Vagina (tissue), 2 donors: ENCODE measurements at regions not wholly inside any gene's neighbourhood (a gene's known extent, or its start where the extent isn't known, plus 50 kb on each side); places are given as distances from the start of the nearest gene placed in this dataset.

Experiments
- DNase-seq, 2 donors: peaks; one replicate each; pipeline ENCODE4 v3.0.0-alpha.2; 2017; ENCODE audit errors: extremely low spot score in 2 of 2
- H3K27ac ChIP-seq: fragments of 200-600 bp; sonication (generic); one replicate; pipeline ENCODE4 v1.5.1; 2019
- H3K27me3 ChIP-seq: fragments of 200-600 bp; sonication (generic); one replicate; pipeline ENCODE4 v1.5.1; 2019
- H3K36me3 ChIP-seq, 2 donors: fragments of 200-600 bp; sonication (generic); one replicate each; pipeline ENCODE4 v1.5.1; 2017 to 2019
- H3K4me1 ChIP-seq: fragments of 200-600 bp; sonication (generic); one replicate; pipeline ENCODE4 v1.5.1; 2019
- H3K4me3 ChIP-seq, 2 donors: fragments of 200-600 bp; sonication (generic); 1 replicate in 1 of 2; 2 replicates in 1 of 2; pipeline ENCODE4 v1.5.1; 2016 to 2019
- H3K9me3 ChIP-seq: fragments of 200-600 bp; sonication (generic); one replicate; pipeline ENCODE4 v1.5.1; 2019
- POLR2A ChIP-seq, 2 donors: fragments of 450-650 bp; IDR thresholded peaks; one replicate each; pipeline ENCODE4 v1.6.1; 2017; ENCODE audit warnings: antibody characterized with exemption in 2 of 2, mild to moderate bottlenecking in 2 of 2, moderate library complexity in 2 of 2
- POLR2AphosphoS5 ChIP-seq, 2 donors: sonication (generic); formaldehyde crosslinking; IDR thresholded peaks; one replicate each; pipeline ENCODE4 v1.9.0; 2017; ENCODE audit warnings: antibody characterized with exemption in 2 of 2, mild to moderate bottlenecking in 2 of 2, low read depth in 1 of 2; ENCODE audit not compliant: insufficient read depth in 1 of 2
- intact Hi-C: fragments of 100-400 bp; cut with DNase I; formaldehyde crosslinking; loops from one replicate; pipeline ENCODE4 v1.15.1; 2023
- TF ChIP-seq, protein P1 (sequence below), 3 experiments: fragments of 450-650 bp in 2 of 3; fragments of 200-600 bp in 1 of 3; sonication (generic) in 1 of 3; IDR thresholded peaks; one replicate each; pipeline ENCODE4 v1.5.1; 2017 to 2019; ENCODE audit warnings: antibody characterized with exemption in 3 of 3, mild to moderate bottlenecking in 2 of 3, moderate library complexity in 2 of 3

- H3K36me3 ChIP-seq: no peaks in the 10 kb centered on the region
- H3K9me3 ChIP-seq: no peaks in the 10 kb centered on the region
- H3K27me3 ChIP-seq: no peaks in the 10 kb centered on the region
- no peaks in the 10 kb centered on the region for H3K4me1 ChIP-seq
- H3K27ac ChIP-seq: no peak overlapping the region
- DNase-seq: no peak
- no peak overlapping the region for H3K4me3 ChIP-seq
- TF ChIP-seq, protein P1, sequence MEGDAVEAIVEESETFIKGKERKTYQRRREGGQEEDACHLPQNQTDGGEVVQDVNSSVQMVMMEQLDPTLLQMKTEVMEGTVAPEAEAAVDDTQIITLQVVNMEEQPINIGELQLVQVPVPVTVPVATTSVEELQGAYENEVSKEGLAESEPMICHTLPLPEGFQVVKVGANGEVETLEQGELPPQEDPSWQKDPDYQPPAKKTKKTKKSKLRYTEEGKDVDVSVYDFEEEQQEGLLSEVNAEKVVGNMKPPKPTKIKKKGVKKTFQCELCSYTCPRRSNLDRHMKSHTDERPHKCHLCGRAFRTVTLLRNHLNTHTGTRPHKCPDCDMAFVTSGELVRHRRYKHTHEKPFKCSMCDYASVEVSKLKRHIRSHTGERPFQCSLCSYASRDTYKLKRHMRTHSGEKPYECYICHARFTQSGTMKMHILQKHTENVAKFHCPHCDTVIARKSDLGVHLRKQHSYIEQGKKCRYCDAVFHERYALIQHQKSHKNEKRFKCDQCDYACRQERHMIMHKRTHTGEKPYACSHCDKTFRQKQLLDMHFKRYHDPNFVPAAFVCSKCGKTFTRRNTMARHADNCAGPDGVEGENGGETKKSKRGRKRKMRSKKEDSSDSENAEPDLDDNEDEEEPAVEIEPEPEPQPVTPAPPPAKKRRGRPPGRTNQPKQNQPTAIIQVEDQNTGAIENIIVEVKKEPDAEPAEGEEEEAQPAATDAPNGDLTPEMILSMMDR (IDR thresholded peaks at IDR 0.05): no peak
- TF ChIP-seq POLR2AphosphoS5 (IDR thresholded peaks at IDR 0.05; ENCODE audit: insufficient read depth in 1 of 2, low read depth in 1 of 2): no peak
- no peak for TF ChIP-seq POLR2A (IDR thresholded peaks at IDR 0.05)
- intact Hi-C loops: no loop called here
Observed at GRCh38 chrX:65253817-65254216, 277.6 kb upstream of the ZC4H2 start.

DNA sequence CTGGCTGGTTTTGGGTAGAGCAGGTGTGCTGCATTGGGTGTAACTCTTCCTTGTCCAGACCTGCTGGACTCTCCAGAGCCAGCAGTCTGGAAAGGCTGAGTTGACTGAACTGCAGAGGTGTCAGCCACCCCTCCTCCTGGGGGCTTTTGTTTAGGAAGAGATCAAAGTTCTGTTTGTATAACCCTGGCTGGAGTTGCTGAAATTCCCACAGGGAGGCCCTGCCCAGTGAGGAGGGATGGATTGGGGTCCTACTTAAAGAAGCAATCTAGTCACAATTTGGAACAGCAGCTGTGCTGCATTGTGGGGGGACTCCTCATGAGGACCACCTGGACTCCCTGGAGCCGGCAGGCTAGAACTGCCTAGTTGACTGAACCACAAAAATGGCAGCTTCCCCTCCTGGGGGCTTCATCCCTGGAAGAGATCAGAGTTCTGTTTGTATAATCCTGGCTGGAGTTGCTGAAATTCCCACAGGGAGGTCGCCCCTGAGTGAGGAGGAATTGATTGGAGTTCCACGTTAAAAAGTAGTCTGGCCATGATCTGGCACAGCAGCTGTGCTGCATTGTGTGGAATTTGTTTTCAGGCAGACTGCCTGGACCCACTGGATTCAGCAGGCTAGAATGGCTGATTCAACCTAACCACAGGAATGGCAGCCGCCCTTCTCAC, 264.9 kb upstream of the ZC4H2 start:
- H3K4me1 ChIP-seq: no peaks in the 10 kb centered on the region
- TF ChIP-seq, protein P1 (IDR thresholded peaks at IDR 0.05): no peak
- TF ChIP-seq POLR2AphosphoS5 (IDR thresholded peaks at IDR 0.05; ENCODE audit: insufficient read depth in 1 of 2, low read depth in 1 of 2) (no peak), POLR2A (IDR thresholded peaks at IDR 0.05) (no peak)
- no peaks in the 10 kb centered on the region for H3K27me3 ChIP-seq
- H3K36me3 ChIP-seq: no peaks in the 10 kb centered on the region
- H3K9me3 ChIP-seq: no peaks in the 10 kb centered on the region
- no peak overlapping the region for H3K4me3 ChIP-seq
- intact Hi-C loops: no loop called here
- H3K27ac ChIP-seq: no peak overlapping the region
- DNase-seq: no peak

DNA sequence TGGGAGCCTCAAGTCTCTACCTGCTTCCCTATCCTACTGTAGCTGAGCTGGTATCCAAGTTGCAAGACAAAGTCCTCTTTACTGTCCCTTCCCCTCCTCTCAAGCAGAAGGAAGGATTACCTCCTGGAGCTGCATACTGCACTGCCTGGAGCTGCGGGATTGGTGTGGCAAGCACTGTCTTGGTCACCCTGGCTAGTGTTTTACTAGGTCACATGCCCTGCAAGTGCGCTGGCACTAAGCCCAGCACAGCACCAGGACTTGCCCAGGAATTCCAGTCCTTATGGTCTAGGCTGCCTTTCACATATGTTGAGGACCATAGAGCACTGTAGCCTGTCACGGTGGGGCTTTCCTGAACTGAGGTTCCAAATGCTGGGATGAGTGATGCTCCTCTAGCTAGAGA, 227.3 kb upstream of the ZC4H2 start:
- H3K36me3 ChIP-seq: no peaks in the 10 kb centered on the region
- no peak overlapping the region for H3K4me3 ChIP-seq
- no peak overlapping the region for H3K27ac ChIP-seq
- H3K9me3 ChIP-seq: no peaks in the 10 kb centered on the region
- H3K27me3 ChIP-seq: no peaks in the 10 kb centered on the region
- DNase-seq: no peak
- TF ChIP-seq POLR2AphosphoS5 (IDR thresholded peaks at IDR 0.05; ENCODE audit: insufficient read depth in 1 of 2, low read depth in 1 of 2) (no peak), POLR2A (IDR thresholded peaks at IDR 0.05) (no peak)
- TF ChIP-seq, protein P1 (IDR thresholded peaks at IDR 0.05): no peak
- H3K4me1 ChIP-seq: no peaks in the 10 kb centered on the region
- intact Hi-C loops: no loop called here

DNA sequence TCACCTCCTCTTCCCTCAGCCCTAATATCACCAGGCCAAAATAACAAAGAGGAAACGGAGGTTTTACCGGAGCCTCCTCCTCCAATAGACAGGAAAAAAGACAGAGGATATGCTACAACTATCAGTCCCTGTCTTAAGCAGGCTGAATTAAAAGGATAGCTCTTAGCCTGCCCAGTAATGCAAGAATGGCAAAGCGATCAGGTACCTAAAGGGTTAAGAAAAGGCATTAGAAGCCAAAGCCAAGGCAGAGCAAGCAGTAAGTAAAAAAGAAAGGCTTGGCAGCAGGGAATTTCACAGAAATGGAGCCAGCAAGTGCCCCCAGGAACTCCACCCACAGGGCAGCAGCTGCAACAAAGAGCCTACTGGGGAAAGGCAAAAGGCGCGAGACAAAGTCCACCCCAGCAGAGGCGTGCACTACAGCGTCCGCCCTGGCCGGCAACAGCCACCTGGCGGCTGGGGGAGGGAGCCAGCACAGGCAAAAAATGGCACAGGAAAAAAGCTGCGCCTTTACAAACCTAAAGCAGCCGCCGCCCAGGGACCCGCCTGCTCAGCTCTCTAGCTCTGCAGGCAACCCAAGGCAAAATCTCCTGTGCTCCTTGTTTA, 220.6 kb upstream of the ZC4H2 start:
- H3K27me3 ChIP-seq: no peaks in the 10 kb centered on the region
- no peak overlapping the region for H3K4me3 ChIP-seq
- H3K36me3 ChIP-seq: no peaks in the 10 kb centered on the region
- H3K9me3 ChIP-seq: no peaks in the 10 kb centered on the region
- no peaks in the 10 kb centered on the region for H3K4me1 ChIP-seq
- no peak overlapping the region for H3K27ac ChIP-seq
- intact Hi-C loops: no loop called here
- no peak for DNase-seq
- TF ChIP-seq POLR2A (IDR thresholded peaks at IDR 0.05) (no peak), POLR2AphosphoS5 (IDR thresholded peaks at IDR 0.05; ENCODE audit: insufficient read depth in 1 of 2, low read depth in 1 of 2) (no peak)
- TF ChIP-seq, protein P1 (IDR thresholded peaks at IDR 0.05): no peak

DNA sequence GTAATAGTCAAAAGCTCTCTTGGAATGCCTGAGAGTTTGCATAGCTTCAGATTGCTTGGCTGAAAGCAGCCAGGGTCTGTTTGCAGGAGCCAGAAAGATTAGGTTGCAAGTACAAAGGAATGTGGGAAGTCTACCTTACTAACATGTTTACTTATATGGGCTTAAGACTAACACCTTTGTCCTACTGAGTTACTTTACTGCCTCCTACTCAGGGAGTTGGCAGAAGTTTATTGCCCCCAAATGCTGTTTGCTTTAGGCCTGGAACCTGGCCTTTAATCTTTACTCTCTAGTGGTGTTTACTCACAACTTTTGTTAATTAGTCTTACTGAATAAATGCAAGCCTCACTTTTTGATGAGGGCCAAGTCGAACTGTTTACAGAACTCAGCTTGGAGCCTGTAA, 219.4 kb upstream of the ZC4H2 start:
- H3K4me1 ChIP-seq: no peaks in the 10 kb centered on the region
- H3K27me3 ChIP-seq: no peaks in the 10 kb centered on the region
- intact Hi-C loops: no loop called here
- H3K27ac ChIP-seq: no peak overlapping the region
- TF ChIP-seq POLR2AphosphoS5 (IDR thresholded peaks at IDR 0.05; ENCODE audit: insufficient read depth in 1 of 2, low read depth in 1 of 2) (no peak), POLR2A (IDR thresholded peaks at IDR 0.05) (no peak)
- TF ChIP-seq, protein P1 (IDR thresholded peaks at IDR 0.05): no peak
- H3K9me3 ChIP-seq: no peaks in the 10 kb centered on the region
- no peaks in the 10 kb centered on the region for H3K36me3 ChIP-seq
- no peak overlapping the region for H3K4me3 ChIP-seq
- no peak for DNase-seq
